CD4-positive, CD25-positive, alpha-beta regulatory T cell (primary cell): ENCODE measurements at regions not wholly inside any gene's neighbourhood (a gene's known extent, or its start where the extent isn't known, plus 50 kb on each side); places are given as distances from the start of the nearest gene placed in this dataset.

Experiments used
- ATAC-seq, 2 donors: fragments of 150-1000 bp; cut with Tn5 transposase; one replicate each; pipeline ENCODE4 v1.10.0; 2021; ENCODE audit warnings: low read depth in 2 of 2, moderate number of reproducible peaks in 2 of 2, moderate library complexity in 1 of 2
- DNase-seq, 3 donors: peaks; one replicate each; pipeline versions ENCODE4 v3.0.0 to v3.0.0-alpha.2; 2012 to 2022; ENCODE audit warnings: mixed read lengths in 1 of 3
- H3K27ac ChIP-seq: one replicate; pipeline ENCODE4 v1.7.0; 2013; ENCODE audit warnings: mild to moderate bottlenecking, low read length; ENCODE audit not compliant: insufficient read depth, poor library complexity, severe bottlenecking
- H3K27me3 ChIP-seq: one replicate; pipeline ENCODE4 v1.7.0; 2013; ENCODE audit warnings: low read length; ENCODE audit not compliant: control insufficient read depth, insufficient read depth
- H3K36me3 ChIP-seq: one replicate; pipeline ENCODE4 v1.7.0; 2013; ENCODE audit warnings: mild to moderate bottlenecking, low read length, moderate library complexity; ENCODE audit not compliant: control insufficient read depth, insufficient read depth
- H3K4me1 ChIP-seq: 2 replicates; pipeline ENCODE4 v1.7.0; 2013; ENCODE audit warnings: mild to moderate bottlenecking, low read length; ENCODE audit not compliant: insufficient read depth, control insufficient read depth, poor library complexity, severe bottlenecking
- H3K4me3 ChIP-seq: one replicate; pipeline ENCODE4 v1.7.0; 2013; ENCODE audit warnings: low read depth, mild to moderate bottlenecking, low read length, moderate library complexity
- H3K9me3 ChIP-seq, 2 experiments: 1 replicate in 1 of 2; 2 replicates in 1 of 2; pipeline ENCODE4 v1.7.0; 2013; ENCODE audit warnings: low read length in 2 of 2, mild to moderate bottlenecking in 1 of 2, moderate library complexity in 1 of 2; ENCODE audit not compliant: control insufficient read depth in 2 of 2
- H3K27ac Mint-ChIP-seq, 3 donors: one replicate each; pipeline ENCODE4 v1.8.0; 2020 to 2022; ENCODE audit warnings: mild to moderate bottlenecking in 3 of 3, mixed read lengths in 3 of 3, moderate library complexity in 2 of 3
- H3K27me3 Mint-ChIP-seq: one replicate; pipeline ENCODE4 v1.8.0; 2022; ENCODE audit warnings: mild to moderate bottlenecking, mixed read lengths
- H3K36me3 Mint-ChIP-seq: one replicate; pipeline ENCODE4 v1.8.0; 2020; ENCODE audit warnings: mixed read lengths
- H3K4me1 Mint-ChIP-seq, 4 donors: one replicate each; pipeline ENCODE4 v1.8.0; 2020 to 2022; ENCODE audit warnings: mixed read lengths in 4 of 4, mild to moderate bottlenecking in 1 of 4
- H3K4me3 Mint-ChIP-seq, 4 donors: one replicate each; pipeline ENCODE4 v1.8.0; 2020 to 2022; ENCODE audit warnings: mild to moderate bottlenecking in 4 of 4, mixed read lengths in 4 of 4, moderate library complexity in 3 of 4
- H3K9me3 Mint-ChIP-seq, 7 donors: one replicate each; pipeline ENCODE4 v1.8.0; 2020 to 2022; ENCODE audit warnings: mixed read lengths in 7 of 7, mild to moderate bottlenecking in 3 of 7, moderate library complexity in 2 of 7

DNA sequence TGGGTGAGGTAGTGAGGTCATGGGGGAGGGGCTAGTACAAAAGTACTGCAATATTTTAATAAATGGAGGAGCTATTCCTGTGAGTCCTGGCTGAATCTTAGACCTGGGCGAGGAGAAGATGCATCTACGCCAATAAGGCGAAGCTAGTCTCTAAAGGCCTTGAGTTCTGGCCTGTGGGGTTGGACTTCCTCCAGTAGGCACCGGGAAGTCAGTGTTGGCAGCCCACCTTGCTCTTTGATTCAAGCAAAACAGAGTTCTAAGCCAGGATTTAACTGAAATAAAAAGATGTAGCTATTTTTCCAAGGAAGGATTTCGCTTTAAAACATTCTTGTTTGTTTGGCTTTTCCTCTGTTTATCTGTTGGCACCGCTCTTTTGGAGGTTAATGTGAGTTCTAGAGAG lies 244.6 kb downstream of the KIF4B start:
- Histone ChIP-seq H3K4me1 (no peaks in the 10 kb centered on the region), H3K4me3 (no peak overlapping the region), H3K27ac (no peak overlapping the region), H3K27me3 (no peaks in the 10 kb centered on the region), H3K36me3 (no peaks in the 10 kb centered on the region), H3K9me3 (no peaks in the 10 kb centered on the region)
- Mint-ChIP-seq H3K27me3 (no peaks in the 10 kb centered on the region), H3K4me3 (no peak overlapping the region), H3K4me1 (no peaks in the 10 kb centered on the region), H3K36me3 (no peaks in the 10 kb centered on the region), H3K9me3 (peaks cover 0 to 3% (median 0%) of the 10 kb centered on the region in 7 donors), H3K27ac (no peak overlapping the region)
- no peak for ATAC-seq
- DNase-seq, result no peak

DNA sequence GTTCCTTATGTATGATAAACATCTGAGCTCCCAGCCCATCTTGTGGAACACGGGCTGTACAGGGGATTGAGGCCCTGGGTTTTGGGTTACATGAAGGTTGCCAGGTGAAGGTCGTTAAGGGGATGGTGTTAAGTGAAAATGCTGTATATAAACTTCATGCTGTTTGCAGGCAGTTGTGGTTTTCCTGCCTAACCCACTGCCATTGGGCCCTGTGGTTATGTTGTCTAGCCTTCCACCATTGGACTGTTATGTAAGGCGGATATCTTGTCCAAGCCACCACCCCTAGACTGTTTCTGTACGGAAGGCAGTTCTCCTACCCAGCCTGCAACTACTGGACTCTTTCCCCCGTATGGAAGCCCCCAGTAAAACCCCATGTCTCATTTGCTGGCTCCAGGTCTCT lies 246.1 kb downstream of the KIF4B start:
- no peak overlapping the region for H3K27ac ChIP-seq
- H3K27ac Mint-ChIP-seq, result no peak overlapping the region
- no peaks in the 10 kb centered on the region for H3K27me3 Mint-ChIP-seq
- no peaks in the 10 kb centered on the region for H3K36me3 Mint-ChIP-seq
- H3K36me3 ChIP-seq, result no peaks in the 10 kb centered on the region
- H3K4me1 Mint-ChIP-seq, result no peaks in the 10 kb centered on the region
- H3K9me3 Mint-ChIP-seq, result peaks cover 0 to 3% (median 0%) of the 10 kb centered on the region in 7 donors
- DNase-seq, result no peak
- H3K4me3 Mint-ChIP-seq, result no peak overlapping the region
- ATAC-seq, result no peak
- H3K4me3 ChIP-seq, result no peak overlapping the region
- no peaks in the 10 kb centered on the region for H3K4me1 ChIP-seq
- H3K9me3 ChIP-seq, result no peaks in the 10 kb centered on the region
- H3K27me3 ChIP-seq, result no peaks in the 10 kb centered on the region

DNA sequence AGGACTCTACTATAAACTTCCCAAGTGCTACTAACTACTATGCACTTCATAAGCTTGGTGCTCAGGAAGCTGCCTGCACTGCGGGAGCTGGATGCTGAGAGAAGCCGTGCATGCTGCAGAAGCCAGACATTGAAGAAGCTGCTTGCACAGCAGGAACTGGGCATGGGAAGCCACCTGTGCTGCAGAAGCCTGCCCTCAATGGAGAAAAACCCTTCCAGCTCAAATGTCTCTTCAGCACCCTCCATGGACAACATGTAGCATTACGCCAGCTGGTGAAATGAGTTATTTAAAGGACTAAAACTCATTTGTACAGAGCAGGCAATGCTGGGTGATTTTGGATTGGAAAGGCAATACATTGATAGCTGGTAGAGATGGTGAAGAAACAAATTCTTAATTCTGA lies 247.2 kb downstream of the KIF4B start:
- Histone ChIP-seq H3K27ac (no peak overlapping the region), H3K4me3 (no peak overlapping the region), H3K9me3 (no peaks in the 10 kb centered on the region), H3K27me3 (no peaks in the 10 kb centered on the region), H3K36me3 (no peaks in the 10 kb centered on the region), H3K4me1 (no peaks in the 10 kb centered on the region)
- no peaks in the 10 kb centered on the region for H3K4me1 Mint-ChIP-seq
- ATAC-seq (no peak), DNase-seq (peak in 1 of 3 donors; percentile 1)
- H3K27ac Mint-ChIP-seq, result no peak overlapping the region
- H3K27me3 Mint-ChIP-seq, result no peaks in the 10 kb centered on the region
- no peaks in the 10 kb centered on the region for H3K36me3 Mint-ChIP-seq
- peaks cover 0 to 3% (median 0%) of the 10 kb centered on the region in 7 donors for H3K9me3 Mint-ChIP-seq
- H3K4me3 Mint-ChIP-seq, result no peak overlapping the region

DNA sequence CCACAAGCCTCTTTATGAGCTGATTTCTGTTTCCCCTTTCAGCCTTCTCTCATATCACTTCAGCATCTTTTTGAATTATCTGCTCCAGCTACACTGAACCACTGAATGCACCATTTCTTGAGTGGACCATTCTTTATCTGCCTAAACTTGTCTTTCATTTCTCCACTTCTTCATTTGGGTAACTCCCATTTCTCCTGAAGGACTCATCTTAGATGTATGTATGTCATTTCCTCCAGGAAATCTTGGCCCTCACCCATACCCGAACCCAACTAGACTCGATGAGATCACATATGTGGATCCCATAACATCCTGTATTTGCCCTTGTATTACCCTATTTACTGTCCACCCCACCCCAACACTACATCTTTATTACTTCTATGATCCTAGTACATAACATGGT lies 249.8 kb downstream of the KIF4B start:
- no peak overlapping the region for H3K4me3 Mint-ChIP-seq
- Histone ChIP-seq H3K9me3 (no peaks in the 10 kb centered on the region), H3K36me3 (no peaks in the 10 kb centered on the region), H3K4me3 (no peak overlapping the region), H3K4me1 (no peaks in the 10 kb centered on the region), H3K27ac (no peak overlapping the region), H3K27me3 (no peaks in the 10 kb centered on the region)
- H3K9me3 Mint-ChIP-seq, result peaks cover 0 to 3% (median 0%) of the 10 kb centered on the region in 7 donors
- H3K36me3 Mint-ChIP-seq, result no peaks in the 10 kb centered on the region
- ATAC-seq (no peak), DNase-seq (no peak)
- no peaks in the 10 kb centered on the region for H3K27me3 Mint-ChIP-seq
- H3K4me1 Mint-ChIP-seq, result no peaks in the 10 kb centered on the region
- H3K27ac Mint-ChIP-seq, result no peak overlapping the region

DNA sequence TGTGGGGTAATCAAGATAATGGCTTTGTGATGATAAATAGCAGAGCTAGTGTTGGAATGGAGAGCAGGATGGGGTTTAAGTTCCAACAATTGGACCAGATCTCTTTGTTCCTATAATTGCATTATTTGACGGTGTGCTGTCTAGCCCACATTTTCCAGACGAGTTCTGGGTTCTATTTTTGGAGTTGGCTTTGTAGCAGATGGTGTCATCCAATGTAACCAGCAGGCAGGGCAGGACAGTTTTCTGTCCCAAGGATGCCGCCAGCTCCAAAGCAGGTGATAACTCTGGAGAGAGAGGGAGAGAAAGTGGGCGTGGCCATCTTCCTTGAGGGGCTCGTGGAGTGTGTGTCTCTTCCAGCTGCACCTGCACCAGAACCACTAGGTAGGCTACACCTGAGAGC lies 251.3 kb downstream of the KIF4B start:
- no peaks in the 10 kb centered on the region for H3K27me3 Mint-ChIP-seq
- no peaks in the 10 kb centered on the region for H3K9me3 ChIP-seq
- peaks cover 0 to 3% (median 0%) of the 10 kb centered on the region in 7 donors for H3K9me3 Mint-ChIP-seq
- no peak overlapping the region for H3K4me3 Mint-ChIP-seq
- DNase-seq, result no peak
- no peaks in the 10 kb centered on the region for H3K4me1 ChIP-seq
- no peak overlapping the region for H3K4me3 ChIP-seq
- H3K36me3 Mint-ChIP-seq, result no peaks in the 10 kb centered on the region
- no peaks in the 10 kb centered on the region for H3K4me1 Mint-ChIP-seq
- no peaks in the 10 kb centered on the region for H3K27me3 ChIP-seq
- no peak for ATAC-seq
- no peak overlapping the region for H3K27ac ChIP-seq
- H3K36me3 ChIP-seq, result no peaks in the 10 kb centered on the region
- H3K27ac Mint-ChIP-seq, result no peak overlapping the region

DNA sequence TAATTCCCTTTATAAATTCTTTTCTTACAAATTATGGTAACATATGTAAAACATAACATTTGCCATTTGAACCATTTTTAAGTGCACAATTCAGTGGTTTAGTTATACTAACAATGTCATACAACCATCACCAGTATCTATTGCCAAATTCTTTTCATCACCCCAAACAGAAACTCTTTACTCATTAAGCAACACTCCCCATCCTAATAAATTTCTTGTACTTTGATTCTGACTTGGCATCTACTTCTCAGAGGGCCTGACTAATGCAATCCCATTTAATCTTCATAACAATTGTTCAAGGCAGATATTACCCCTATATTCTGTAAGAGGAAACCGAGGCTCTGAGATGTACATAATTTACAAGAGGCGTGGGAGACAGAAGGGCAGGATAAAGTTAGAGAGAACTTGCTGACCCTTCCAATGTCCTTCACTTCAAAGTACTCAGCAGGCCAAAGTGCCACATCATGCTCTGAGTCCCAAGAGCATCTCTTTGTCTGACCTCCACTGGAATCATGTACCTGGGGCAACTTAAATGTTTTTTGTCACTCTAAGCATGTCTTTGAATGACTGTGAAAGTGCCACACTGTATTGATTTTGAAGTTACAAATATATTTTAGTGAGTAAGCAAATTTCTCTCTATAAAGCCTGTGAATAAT lies 255.3 kb downstream of the KIF4B start:
- no peaks in the 10 kb centered on the region for H3K36me3 ChIP-seq
- no peaks in the 10 kb centered on the region for H3K27me3 Mint-ChIP-seq

DNA sequence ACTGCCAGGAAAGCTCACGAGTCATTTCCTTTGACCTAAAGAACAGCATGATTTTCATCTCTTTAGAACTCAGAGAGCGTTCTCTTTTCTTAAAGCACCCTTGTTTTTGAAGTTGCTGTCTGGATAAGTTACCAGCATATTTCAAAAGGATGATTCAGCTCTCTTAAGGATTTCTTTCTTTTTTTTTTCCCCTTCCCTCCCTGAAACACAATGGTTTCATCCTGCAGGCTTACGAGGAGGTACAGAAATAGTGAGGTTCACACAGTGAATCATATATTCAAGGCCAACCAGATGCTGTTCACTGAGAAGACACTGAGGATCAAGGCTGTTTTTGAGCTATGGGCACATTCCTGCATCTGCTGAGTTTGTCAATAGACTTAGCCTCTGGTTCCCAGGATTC lies 257.2 kb downstream of the KIF4B start:
- H3K4me1 Mint-ChIP-seq, result no peaks in the 10 kb centered on the region

More for the DNA sequence above, 255.3 kb downstream of the KIF4B start:
- Mint-ChIP-seq H3K4me3 (no peak overlapping the region), H3K36me3 (no peaks in the 10 kb centered on the region), H3K27ac (no peak overlapping the region), H3K9me3 (peaks cover 0 to 3% (median 0%) of the 10 kb centered on the region in 7 donors), H3K4me1 (no peaks in the 10 kb centered on the region)
- Histone ChIP-seq H3K27ac (no peak overlapping the region), H3K27me3 (no peaks in the 10 kb centered on the region), H3K4me1 (no peaks in the 10 kb centered on the region), H3K9me3 (no peaks in the 10 kb centered on the region), H3K4me3 (no peak overlapping the region)
- ATAC-seq (no peak), DNase-seq (no peak)

DNA sequence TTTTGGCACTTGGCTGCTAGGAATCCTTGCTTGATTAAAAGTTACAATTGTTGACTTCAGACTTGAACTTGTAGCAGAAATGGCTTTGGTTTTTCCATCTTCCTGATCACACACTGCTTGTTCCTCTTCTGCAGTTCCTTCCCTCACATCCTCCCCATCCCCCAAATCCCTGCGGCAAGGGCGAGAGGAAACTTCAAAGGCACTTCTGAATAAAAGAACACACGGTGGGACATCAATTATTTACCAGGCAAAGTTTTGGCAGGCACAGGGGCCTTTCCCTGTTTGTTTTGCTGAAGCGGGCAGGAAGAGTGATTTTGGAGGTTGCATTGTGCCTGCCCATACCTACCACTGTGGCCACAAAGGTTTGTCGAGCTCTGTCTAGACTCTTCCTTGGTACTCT lies 260.9 kb downstream of the KIF4B start:
- Mint-ChIP-seq H3K27me3 (no peaks in the 10 kb centered on the region), H3K9me3 (peaks cover 0 to 4% (median 0%) of the 10 kb centered on the region in 7 donors), H3K4me3 (no peak overlapping the region), H3K36me3 (no peaks in the 10 kb centered on the region), H3K4me1 (no peaks in the 10 kb centered on the region), H3K27ac (peak overlapping the region in 1 of 3 donors; percentile 21)
- no peaks in the 10 kb centered on the region for H3K9me3 ChIP-seq
- H3K4me3 ChIP-seq, result no peak overlapping the region
- H3K4me1 ChIP-seq, result no peaks in the 10 kb centered on the region
- H3K27me3 ChIP-seq, result no peaks in the 10 kb centered on the region
- ATAC-seq, result no peak
- H3K36me3 ChIP-seq, result no peaks in the 10 kb centered on the region
- no peak for DNase-seq
- H3K27ac ChIP-seq, result no peak overlapping the region

More for the DNA sequence above, 257.2 kb downstream of the KIF4B start:
- Histone ChIP-seq H3K36me3 (no peaks in the 10 kb centered on the region), H3K4me1 (no peaks in the 10 kb centered on the region), H3K27me3 (no peaks in the 10 kb centered on the region), H3K4me3 (no peak overlapping the region), H3K9me3 (no peaks in the 10 kb centered on the region), H3K27ac (no peak overlapping the region)
- Mint-ChIP-seq H3K36me3 (no peaks in the 10 kb centered on the region), H3K27ac (no peak overlapping the region), H3K27me3 (no peaks in the 10 kb centered on the region), H3K9me3 (peaks cover 0 to 3% (median 1%) of the 10 kb centered on the region in 7 donors), H3K4me3 (no peak overlapping the region)
- no peak for DNase-seq
- no peak for ATAC-seq
